ENCODE measurements at regions not wholly inside any gene's neighbourhood (a gene's known extent, or its start where the extent isn't known, plus 50 kb on each side); places are given as distances from the start of the nearest gene placed in this dataset.

DNA sequence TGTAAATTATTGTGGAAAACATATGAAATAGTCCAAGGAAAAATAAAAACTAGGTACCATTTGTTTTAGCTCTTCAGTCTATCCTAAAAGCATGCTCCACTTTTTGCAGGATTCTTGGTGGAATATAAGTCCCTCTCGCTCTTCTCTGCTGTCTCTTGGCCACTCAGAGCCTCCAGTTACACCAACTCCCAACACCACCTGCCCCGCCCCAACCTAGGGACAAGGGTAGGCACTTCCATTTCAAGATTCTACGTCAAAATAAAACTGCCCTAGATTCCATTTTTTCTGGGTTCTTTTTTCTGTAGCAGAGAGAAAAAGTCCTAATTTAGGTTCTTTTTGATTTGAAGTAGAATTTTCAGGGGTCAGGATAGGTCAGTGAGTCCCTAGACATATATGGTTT is 1036.2 kb upstream of the POU3F3 start:
- ATAC-seq, result no peak
- WGBS (ENCODE audit: missing lambda C conversion rate), result 23% methylated on average over 3 of the region's 3 CpGs

DNA sequence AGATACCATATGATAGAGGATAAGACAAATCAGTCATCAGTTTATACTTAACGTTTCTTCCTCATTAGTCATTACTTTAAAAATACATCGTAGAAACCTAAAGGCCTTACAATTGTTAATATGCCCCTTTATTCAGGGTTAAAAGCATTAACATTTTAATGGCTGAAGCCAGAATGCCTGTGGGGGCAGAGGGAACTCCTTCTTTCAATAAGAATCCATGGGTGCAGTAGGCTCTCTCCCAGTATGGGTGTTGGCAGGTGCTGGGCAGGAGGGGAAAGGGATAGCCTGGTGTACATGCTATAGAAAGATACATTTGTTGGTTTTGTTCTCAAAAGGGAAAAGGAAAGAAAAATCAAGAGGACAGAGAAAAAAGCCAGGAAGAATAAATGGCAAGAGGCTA is 1035.7 kb upstream of the POU3F3 start:
- Histone ChIP-seq H3K4me2 (no peak overlapping the region), H3K4me1 (no peaks in the 10 kb centered on the region), H3K9me3 (no peaks in the 10 kb centered on the region), H3K4me3 (no peak overlapping the region), H3K27ac (no peak overlapping the region)
- FAIRE-seq, result no peak
- ChIA-PET POLR2A (no interaction called here), CTCF (no interaction called here)
- no peak for TF ChIP-seq EHF (CRISPR knock-in tag; IDR thresholded peaks at IDR 0.05)
- no peak for TF ChIP-seq EHMT2 (IDR thresholded peaks at IDR 0.05; ENCODE audit: low read depth)
- TF ChIP-seq HOXB5 (CRISPR knock-in tag; IDR thresholded peaks at IDR 0.05), result no peak
- TF ChIP-seq FOSL2 (IDR thresholded peaks at IDR 0.05), result no peak
- TF ChIP-seq FOSL2 (CRISPR knock-in tag; IDR thresholded peaks at IDR 0.05), result no peak
- no peak for TF ChIP-seq JUN (IDR thresholded peaks at IDR 0.05)
- TF ChIP-seq, protein P1, sequence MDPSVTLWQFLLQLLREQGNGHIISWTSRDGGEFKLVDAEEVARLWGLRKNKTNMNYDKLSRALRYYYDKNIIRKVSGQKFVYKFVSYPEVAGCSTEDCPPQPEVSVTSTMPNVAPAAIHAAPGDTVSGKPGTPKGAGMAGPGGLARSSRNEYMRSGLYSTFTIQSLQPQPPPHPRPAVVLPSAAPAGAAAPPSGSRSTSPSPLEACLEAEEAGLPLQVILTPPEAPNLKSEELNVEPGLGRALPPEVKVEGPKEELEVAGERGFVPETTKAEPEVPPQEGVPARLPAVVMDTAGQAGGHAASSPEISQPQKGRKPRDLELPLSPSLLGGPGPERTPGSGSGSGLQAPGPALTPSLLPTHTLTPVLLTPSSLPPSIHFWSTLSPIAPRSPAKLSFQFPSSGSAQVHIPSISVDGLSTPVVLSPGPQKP (IDR thresholded peaks at IDR 0.05; ENCODE audit: low read depth, low read length), result no peak
- TF ChIP-seq RNF2 (IDR thresholded peaks at IDR 0.05; ENCODE audit: borderline replicate concordance, low read depth), result no peak
- TF ChIP-seq POLR2A (IDR thresholded peaks at IDR 0.05; ENCODE audit: low read length), result no peak
- TF ChIP-seq MAFK (IDR thresholded peaks at IDR 0.05; ENCODE audit: partially characterized antibody), result no peak
- no peak for TF ChIP-seq POLR2AphosphoS2 (conservative IDR thresholded peaks at IDR 0.05; ENCODE audit: low read length)
- TF ChIP-seq, protein P2, sequence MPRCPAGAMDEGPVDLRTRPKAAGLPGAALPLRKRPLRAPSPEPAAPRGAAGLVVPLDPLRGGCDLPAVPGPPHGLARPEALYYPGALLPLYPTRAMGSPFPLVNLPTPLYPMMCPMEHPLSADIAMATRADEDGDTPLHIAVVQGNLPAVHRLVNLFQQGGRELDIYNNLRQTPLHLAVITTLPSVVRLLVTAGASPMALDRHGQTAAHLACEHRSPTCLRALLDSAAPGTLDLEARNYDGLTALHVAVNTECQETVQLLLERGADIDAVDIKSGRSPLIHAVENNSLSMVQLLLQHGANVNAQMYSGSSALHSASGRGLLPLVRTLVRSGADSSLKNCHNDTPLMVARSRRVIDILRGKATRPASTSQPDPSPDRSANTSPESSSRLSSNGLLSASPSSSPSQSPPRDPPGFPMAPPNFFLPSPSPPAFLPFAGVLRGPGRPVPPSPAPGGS (IDR thresholded peaks at IDR 0.05), result no peak
- no peak for TF ChIP-seq HOXA7 (CRISPR knock-in tag; IDR thresholded peaks at IDR 0.05)
- WGBS (ENCODE audit: missing lambda C conversion rate), result 18% methylated on average over 2 of the region's 2 CpGs
- no peak for DNase-seq (ENCODE audit: low read depth in 1 of 2, low spot score in 1 of 2)
- ATAC-seq, result no peak

More for the DNA sequence above, 1036.2 kb upstream of the POU3F3 start:
- Histone ChIP-seq H3K9me3 (no peaks in the 10 kb centered on the region), H3K27ac (no peak overlapping the region), H3K4me2 (no peak overlapping the region), H3K4me1 (no peaks in the 10 kb centered on the region), H3K4me3 (no peak overlapping the region)
- CTCF ChIA-PET, result no interaction called here
- DNase-seq (ENCODE audit: low read depth in 1 of 2, low spot score in 1 of 2) (no peak), FAIRE-seq (no peak)
- TF ChIP-seq, protein P3, sequence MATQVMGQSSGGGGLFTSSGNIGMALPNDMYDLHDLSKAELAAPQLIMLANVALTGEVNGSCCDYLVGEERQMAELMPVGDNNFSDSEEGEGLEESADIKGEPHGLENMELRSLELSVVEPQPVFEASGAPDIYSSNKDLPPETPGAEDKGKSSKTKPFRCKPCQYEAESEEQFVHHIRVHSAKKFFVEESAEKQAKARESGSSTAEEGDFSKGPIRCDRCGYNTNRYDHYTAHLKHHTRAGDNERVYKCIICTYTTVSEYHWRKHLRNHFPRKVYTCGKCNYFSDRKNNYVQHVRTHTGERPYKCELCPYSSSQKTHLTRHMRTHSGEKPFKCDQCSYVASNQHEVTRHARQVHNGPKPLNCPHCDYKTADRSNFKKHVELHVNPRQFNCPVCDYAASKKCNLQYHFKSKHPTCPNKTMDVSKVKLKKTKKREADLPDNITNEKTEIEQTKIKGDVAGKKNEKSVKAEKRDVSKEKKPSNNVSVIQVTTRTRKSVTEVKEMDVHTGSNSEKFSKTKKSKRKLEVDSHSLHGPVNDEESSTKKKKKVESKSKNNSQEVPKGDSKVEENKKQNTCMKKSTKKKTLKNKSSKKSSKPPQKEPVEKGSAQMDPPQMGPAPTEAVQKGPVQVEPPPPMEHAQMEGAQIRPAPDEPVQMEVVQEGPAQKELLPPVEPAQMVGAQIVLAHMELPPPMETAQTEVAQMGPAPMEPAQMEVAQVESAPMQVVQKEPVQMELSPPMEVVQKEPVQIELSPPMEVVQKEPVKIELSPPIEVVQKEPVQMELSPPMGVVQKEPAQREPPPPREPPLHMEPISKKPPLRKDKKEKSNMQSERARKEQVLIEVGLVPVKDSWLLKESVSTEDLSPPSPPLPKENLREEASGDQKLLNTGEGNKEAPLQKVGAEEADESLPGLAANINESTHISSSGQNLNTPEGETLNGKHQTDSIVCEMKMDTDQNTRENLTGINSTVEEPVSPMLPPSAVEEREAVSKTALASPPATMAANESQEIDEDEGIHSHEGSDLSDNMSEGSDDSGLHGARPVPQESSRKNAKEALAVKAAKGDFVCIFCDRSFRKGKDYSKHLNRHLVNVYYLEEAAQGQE (IDR thresholded peaks at IDR 0.05), result no peak
- TF ChIP-seq, protein P4, sequence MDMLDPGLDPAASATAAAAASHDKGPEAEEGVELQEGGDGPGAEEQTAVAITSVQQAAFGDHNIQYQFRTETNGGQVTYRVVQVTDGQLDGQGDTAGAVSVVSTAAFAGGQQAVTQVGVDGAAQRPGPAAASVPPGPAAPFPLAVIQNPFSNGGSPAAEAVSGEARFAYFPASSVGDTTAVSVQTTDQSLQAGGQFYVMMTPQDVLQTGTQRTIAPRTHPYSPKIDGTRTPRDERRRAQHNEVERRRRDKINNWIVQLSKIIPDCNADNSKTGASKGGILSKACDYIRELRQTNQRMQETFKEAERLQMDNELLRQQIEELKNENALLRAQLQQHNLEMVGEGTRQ (IDR thresholded peaks at IDR 0.05), result no peak
- no peak for TF ChIP-seq HEYL (CRISPR knock-in tag; IDR thresholded peaks at IDR 0.05)
- TF ChIP-seq CBX2 (IDR thresholded peaks at IDR 0.05; ENCODE audit: borderline replicate concordance, low read depth), result no peak
- no peak for TF ChIP-seq HOXB5 (CRISPR knock-in tag; IDR thresholded peaks at IDR 0.05)
- TF ChIP-seq FOSL2 (IDR thresholded peaks at IDR 0.05), result no peak
- TF ChIP-seq FOSL2 (CRISPR knock-in tag; IDR thresholded peaks at IDR 0.05), result no peak
- TF ChIP-seq ZNF302 (CRISPR knock-in tag; IDR thresholded peaks at IDR 0.05), result no peak
- TF ChIP-seq, protein P5, sequence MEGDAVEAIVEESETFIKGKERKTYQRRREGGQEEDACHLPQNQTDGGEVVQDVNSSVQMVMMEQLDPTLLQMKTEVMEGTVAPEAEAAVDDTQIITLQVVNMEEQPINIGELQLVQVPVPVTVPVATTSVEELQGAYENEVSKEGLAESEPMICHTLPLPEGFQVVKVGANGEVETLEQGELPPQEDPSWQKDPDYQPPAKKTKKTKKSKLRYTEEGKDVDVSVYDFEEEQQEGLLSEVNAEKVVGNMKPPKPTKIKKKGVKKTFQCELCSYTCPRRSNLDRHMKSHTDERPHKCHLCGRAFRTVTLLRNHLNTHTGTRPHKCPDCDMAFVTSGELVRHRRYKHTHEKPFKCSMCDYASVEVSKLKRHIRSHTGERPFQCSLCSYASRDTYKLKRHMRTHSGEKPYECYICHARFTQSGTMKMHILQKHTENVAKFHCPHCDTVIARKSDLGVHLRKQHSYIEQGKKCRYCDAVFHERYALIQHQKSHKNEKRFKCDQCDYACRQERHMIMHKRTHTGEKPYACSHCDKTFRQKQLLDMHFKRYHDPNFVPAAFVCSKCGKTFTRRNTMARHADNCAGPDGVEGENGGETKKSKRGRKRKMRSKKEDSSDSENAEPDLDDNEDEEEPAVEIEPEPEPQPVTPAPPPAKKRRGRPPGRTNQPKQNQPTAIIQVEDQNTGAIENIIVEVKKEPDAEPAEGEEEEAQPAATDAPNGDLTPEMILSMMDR (IDR thresholded peaks at IDR 0.05), result no peak
- no peak for TF ChIP-seq HOXA7 (CRISPR knock-in tag; IDR thresholded peaks at IDR 0.05)
- TF ChIP-seq, protein P6, sequence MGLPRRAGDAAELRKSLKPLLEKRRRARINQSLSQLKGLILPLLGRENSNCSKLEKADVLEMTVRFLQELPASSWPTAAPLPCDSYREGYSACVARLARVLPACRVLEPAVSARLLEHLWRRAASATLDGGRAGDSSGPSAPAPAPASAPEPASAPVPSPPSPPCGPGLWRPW (IDR thresholded peaks at IDR 0.05), result no peak
- no peak for TF ChIP-seq CHD4 (IDR thresholded peaks at IDR 0.05; ENCODE audit: borderline replicate concordance)
- no peak for TF ChIP-seq POLR2A (IDR thresholded peaks at IDR 0.05; ENCODE audit: low read length)
- TF ChIP-seq PHF8 (IDR thresholded peaks at IDR 0.05; ENCODE audit: borderline replicate concordance, low read depth), result no peak
- TF ChIP-seq ZSCAN20 (CRISPR knock-in tag; IDR thresholded peaks at IDR 0.05), result no peak
- no peak for TF ChIP-seq NPAS2 (CRISPR knock-in tag; IDR thresholded peaks at IDR 0.05; ENCODE audit: borderline replicate concordance)
- POLR2A ChIA-PET, result no interaction called here
